GM20000 (cell line): ENCODE measurements at regions not wholly inside any gene's neighbourhood (a gene's known extent, or its start where the extent isn't known, plus 50 kb on each side); places are given as distances from the start of the nearest gene placed in this dataset.

Source experiments
- DNase-seq: peaks from one replicate; pipeline ENCODE4 v3.0.0; 2012; ENCODE audit warnings: low spot score
- TF ChIP-seq, protein P1 (sequence below): IDR thresholded peaks from 2 replicates; pipeline ENCODE4 v1.5.1; 2012; ENCODE audit warnings: mild to moderate bottlenecking, control low read depth; ENCODE audit errors: extremely low read depth, missing control alignments

GRCh38 chr11:39294648-39295047 is 2164.8 kb downstream of the LRRC4C start:
- TF ChIP-seq, protein P1, sequence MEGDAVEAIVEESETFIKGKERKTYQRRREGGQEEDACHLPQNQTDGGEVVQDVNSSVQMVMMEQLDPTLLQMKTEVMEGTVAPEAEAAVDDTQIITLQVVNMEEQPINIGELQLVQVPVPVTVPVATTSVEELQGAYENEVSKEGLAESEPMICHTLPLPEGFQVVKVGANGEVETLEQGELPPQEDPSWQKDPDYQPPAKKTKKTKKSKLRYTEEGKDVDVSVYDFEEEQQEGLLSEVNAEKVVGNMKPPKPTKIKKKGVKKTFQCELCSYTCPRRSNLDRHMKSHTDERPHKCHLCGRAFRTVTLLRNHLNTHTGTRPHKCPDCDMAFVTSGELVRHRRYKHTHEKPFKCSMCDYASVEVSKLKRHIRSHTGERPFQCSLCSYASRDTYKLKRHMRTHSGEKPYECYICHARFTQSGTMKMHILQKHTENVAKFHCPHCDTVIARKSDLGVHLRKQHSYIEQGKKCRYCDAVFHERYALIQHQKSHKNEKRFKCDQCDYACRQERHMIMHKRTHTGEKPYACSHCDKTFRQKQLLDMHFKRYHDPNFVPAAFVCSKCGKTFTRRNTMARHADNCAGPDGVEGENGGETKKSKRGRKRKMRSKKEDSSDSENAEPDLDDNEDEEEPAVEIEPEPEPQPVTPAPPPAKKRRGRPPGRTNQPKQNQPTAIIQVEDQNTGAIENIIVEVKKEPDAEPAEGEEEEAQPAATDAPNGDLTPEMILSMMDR = no peak

DNA sequence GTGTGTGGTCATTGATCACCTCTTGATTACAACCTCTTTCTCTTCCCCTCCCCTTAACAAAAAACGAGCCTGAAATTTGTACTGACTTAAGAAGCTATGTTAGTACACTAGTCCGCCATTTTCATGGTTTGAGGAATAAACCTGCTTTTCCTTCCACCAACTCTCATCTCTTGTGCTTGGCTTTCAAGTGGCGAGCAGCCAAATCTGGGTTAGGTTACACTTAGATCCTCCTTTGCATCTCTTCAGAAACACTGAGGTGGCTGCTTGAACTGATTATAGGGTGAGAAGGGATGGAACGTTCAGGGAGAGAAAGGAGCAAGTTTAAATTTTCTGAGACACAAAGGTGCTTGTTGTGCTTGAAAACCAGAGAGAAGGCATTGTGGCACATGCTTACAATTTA is 2171.4 kb downstream of the LRRC4C start:
- DNase-seq = no peak

More at GRCh38 chr11:39294648-39295047, 2164.8 kb downstream of the LRRC4C start:
- no peak for DNase-seq

DNA sequence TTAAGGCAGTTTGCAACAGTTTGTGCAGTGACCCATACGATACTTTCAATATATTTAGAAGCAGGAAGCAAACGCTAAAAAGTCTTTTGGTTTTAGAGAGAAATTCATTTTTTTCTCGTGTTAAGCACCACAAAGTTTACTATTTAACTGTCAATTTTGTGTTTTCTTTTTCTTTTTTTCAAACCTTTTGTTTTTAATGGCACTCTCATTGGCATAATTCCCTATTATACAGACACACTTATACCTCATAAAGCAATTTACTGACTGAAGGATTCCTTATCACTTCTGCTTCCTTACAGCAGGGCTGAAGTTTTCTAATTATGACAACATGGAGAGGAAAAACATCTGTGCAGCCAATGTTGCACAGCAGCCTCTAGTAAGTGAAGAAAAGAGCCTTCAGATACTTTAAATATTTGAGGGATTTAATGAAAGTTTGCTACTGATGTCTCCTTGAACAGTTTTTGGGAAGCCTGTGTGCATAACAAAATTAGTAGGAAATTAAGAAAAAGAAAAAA is 2191.2 kb downstream of the LRRC4C start:
- TF ChIP-seq, protein P1 = no peak
- DNase-seq = no peak

More for the DNA sequence above, 2171.4 kb downstream of the LRRC4C start:
- TF ChIP-seq, protein P1 = no peak

GRCh38 chr11:39255648-39256047 is 2203.8 kb downstream of the LRRC4C start:
- DNase-seq = no peak
- TF ChIP-seq, protein P1 = no peak

DNA sequence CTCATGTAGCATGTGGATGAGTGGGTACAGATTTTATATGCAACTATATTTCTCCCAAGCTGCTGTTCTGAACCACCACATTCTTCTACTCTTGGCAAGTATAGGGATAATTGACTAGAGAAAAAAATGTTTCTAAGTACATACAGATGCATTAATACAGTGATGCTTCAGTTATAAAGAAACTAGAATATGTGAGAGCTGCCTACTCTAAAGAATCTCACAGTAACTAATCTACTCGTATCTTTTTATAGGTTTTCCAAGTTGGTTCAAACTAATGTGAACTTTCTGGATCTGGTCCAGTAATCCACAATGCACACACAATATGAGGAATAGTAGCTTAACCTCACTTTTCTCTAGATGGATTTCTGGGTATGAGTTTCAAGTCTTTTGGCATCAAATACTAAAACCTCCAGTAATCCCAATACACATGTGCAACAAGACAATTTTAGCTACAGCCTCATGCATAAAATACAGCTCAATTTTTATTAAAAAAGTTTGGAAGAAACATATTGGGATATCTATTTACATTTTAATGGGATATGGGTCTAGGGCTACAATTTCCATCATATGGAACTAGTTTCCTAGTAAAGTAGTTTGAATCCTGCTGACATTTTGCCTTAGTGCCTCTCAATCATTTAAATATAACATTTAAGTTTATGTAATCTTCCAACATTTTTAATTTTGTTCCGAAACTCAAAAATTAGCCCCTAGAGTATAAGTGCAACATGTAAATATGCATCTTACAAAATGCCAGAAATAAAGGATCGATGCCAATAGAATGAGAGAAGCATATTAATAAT is 2209.7 kb downstream of the LRRC4C start:
- TF ChIP-seq, protein P1 = no peak
- no peak for DNase-seq

DNA sequence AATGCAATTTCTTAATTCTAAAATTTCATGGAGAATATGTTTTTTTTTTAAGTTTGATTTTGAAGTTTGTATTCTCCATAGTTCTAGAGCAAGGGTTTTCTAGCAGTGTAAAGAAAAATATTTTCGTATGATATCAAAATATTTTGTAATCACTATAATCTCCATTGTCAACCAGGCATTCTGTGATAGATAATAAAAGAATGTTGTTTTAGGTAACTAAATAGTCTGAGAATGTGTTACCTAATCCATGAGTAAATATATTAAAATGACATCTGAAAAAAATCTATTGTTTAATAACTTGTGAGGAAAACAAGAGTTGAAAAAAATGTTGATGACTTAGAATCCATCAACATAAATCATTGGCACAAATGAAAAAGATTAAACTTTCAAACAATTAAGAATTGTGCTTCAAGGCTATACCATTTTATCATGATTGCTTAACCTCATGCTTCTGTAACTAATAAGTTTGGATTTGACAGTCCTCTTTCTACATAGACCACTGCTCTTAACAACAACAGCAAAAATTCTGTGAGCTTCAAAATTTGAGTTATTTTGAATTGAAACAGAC is 2211.8 kb downstream of the LRRC4C start:
- TF ChIP-seq, protein P1 = no peak
- no peak for DNase-seq

- TF ChIP-seq, protein P1 = no peak
- no peak for DNase-seq
These were observed 2219.9 kb downstream of the LRRC4C start for GRCh38 chr11:39239553-39239952.
